ENCODE measurements at regions not wholly inside any gene's neighbourhood (a gene's known extent, or its start where the extent isn't known, plus 50 kb on each side); places are given as distances from the start of the nearest gene placed in this dataset.

DNA sequence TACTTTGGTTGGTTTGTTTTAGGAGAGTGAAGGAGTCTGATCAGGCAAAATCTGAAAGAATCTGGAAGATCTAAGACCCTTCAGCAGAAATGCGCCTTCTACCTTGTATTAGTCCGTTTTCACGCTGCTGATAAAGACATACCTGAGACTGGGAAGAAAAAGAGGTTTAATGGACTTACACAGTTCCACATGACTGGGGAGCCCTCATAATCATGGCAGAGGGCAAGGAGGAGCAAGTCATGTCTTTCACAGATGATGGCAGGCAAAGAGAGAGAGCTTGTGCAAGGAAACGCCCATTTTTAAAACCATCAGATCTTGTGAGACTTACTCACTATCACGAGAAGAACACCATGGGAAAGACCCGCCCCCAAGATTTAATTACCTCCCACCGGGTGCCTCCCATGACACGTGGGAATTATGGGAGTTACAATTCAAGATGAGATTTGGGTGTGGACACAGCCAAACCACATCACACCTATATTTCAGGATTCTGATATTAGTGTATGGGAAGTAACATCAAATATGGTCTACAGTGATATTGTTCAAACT lies 99.3 kb downstream of the GLUL start:
- DNase-seq, result no peak

DNA sequence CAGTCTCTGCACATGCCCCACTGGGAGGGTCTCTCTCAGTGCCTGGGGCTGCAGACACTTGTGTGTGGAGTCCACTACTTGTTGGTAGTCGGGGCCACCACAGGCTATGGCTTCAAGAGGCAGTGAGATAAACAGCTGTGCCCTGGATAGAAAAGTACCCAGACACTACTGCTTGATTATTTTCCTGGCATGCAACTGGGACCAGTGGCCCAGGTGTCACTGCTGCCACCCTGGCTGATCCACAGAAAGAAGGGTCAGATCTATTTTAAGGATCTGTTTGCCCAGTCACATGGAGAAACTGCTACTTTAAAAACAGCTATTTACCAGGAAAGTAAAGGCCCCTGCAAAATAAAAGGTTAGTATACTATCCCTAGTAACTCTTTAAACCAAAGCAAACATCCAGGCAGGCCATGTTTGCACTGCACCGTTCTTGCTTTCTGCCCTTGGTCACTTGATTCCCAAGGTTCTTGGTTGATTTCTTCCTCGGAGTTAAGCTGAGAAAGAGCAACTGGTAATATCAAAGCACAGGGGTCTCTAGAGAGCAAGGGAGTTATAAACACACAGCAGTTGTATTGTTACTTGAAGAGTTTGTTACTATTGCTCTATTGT lies 99.9 kb downstream of the GLUL start:
- no peak for DNase-seq

DNA sequence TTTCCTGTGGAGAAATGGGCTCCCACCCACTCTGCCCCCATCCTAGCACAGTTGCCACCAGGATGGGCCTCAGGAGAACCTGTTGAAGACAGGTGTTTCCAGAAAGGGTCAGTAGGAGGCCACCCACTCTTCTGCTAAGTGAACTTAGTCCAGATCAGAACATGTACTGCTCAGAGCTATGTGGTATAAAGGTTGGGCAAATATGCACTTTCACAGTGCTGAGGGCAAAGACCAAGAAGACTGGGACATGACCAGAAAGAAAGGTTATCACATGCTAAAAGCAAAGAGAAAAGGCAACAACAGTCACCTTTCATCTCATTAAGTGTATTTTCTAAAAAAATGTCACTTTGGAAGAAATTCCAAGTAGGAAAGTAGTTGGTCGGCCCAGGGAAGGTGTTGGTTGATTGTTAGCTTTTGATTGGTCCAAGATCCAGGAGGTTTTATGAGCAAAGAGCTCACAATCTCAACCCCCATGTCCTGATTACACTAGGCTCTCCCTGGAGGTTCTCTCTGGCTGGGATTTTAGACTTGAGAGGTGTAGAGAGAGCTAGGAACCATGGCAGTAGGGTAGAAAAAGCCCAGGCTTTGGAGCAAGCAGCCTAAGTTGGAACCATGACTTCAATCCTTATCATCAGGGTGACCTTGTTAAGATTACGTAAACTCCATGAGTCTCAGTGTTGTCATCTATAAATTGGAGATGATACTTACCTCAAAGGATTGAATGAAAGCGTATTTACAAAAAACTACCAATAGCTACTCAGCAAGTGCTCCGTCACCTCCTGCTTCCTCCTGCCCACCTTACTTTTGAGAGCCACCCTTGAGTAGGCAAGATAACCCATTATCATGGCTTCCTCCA lies 102.6 kb downstream of the GLUL start:
- DNase-seq, result no peak

DNA sequence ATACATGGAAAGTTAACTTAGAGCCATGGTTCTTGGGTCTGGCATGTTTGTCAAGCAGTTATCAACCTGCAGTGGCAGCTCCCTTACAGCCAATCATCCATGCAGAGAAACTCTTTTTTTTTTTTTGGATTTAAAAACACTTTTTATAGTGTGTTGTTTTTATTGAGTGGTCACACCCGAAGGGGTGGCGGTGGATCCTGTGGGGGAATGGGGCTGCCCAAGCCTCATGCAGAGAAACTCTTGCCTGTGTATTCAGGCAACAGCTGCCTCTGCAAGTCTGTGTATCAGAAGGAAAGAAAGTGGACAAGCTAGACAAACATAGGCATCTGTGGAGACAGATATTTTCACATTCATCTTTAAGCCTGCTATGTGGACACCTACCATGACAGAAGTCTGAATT lies 104.8 kb downstream of the GLUL start:
- DNase-seq, result no peak

DNA sequence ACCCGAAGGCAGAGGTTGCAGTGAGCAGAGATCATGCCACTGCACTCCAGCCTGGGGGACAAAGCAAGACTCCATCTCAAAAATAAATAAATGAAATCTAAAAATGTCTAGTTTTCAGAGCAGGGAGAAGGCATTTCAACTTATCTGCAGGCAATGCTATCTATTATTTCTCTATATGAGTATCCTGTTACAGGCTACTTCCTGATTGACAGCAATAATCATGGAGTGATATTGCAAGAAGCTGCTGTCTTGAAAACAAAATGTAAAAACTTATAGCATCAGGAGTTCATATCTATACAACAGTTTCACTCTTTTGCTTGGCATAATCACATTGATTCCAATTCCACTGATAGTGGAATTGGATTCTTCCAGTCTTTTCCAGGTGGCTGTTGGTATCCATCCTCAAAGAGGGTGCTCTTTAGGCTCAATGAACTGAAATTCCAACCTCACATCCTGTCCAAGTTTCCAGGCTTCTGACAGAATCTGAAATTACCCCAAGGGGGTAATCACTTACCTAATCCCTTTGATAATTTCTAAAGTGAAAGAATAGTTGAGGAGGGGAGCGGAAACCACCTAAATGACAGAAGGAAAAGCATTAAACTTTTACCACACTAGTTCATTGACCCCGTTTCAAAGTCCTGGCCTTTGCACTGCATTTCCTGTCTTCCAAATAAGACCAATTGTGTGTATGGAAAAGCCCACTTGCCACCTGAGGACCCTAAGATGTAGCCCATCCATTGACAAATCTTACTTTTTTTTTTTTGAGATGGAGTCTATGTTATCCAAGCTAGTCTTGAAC lies 107.6 kb downstream of the GLUL start:
- DNase-seq, result no peak

DNA sequence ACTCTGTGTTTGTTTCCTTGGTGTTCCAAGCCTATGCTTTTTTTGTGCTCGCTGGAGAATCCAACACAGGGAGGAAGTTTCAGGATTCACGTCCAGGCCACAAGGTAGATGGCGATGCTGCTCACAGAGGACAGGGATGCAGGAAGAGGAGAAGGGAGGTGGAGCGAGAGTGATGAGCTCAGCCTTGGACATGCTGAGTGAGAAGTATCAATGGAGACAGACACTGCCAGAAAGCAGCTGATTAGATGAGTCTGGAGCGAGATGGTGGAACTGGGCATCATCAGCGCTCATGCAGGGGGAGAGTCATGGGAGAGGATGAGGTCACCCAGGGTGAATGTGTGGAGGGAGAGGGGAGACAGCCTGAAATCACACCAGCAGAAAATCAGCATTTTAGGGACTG lies 110.0 kb downstream of the GLUL start:
- no peak for DNase-seq

DNA sequence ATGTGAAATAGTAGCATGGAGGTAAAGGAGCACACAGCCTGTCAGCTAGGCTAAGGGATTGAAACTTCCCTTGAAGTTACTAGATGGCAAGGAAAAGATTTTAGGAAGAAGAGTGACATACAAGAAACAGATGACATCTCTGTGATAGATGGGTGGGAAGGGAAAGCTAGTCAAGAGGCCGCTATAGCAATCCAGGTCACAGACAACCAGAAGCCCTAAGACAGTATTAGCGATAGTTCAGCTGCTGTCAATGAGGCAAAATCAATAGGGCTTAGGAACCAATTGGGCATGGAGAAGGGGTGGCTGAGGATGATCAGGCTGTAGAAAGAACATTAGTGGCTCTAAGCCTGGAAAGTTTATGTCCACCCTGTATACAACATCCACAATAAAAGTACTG lies 111.1 kb downstream of the GLUL start:
- DNase-seq, result no peak

DNA sequence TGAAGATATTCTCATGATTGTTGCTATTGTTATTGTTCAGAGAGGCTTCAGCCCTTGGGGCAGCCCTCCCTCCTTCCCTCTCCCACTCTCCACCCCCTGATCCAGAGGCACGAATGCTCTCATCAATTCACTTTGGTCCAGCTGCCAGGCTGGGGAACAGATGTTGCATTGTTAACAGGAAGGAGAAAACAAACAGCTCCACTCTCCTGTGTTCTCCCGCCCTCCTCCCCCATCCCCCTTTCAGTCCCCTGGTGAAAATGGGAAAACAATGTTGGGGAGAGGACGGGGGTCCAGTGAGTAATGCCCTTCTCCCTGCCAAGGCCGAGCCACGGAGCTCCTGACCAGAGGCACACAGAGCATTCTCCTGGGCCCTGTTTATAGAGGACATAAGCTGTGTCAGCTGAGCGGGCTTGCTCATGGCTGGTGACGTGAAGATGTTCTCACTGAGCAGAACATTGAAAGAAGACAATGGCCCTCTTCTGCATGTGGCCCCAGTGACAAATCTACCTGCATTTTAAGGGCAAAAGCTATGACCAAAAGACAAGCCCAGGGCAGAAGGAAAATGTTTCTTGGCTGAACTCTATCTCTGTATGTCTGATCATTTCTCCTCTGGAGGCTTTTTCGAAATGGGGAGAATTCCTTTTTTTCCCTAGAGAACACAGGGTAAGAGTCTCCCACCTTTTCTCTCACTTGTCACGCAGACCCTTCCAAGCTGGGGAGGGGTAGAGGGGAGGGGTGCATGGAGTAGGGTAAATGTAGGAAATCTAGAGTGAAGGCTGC lies 111.7 kb downstream of the GLUL start:
- DNase-seq, result no peak

DNA sequence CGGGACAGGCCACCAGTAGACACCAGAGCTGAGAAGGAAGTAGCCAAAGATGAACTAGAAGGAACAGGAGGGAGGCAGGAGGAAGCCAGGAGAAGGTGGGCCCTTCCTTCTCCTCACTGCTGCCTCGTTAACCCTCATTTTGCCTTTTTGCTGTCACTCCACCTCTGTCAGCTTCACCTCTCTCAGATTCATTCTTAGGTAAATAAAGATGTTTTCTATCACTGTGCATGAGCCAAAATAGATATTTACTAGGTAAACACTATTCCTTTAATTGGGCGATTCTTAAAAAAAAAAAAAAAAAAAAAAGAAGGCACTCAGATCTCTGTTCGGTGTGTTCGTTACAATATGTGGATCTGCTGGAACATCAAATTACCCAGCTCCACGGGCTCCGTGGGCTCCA lies 112.3 kb downstream of the GLUL start:
- DNase-seq, result no peak

DNA sequence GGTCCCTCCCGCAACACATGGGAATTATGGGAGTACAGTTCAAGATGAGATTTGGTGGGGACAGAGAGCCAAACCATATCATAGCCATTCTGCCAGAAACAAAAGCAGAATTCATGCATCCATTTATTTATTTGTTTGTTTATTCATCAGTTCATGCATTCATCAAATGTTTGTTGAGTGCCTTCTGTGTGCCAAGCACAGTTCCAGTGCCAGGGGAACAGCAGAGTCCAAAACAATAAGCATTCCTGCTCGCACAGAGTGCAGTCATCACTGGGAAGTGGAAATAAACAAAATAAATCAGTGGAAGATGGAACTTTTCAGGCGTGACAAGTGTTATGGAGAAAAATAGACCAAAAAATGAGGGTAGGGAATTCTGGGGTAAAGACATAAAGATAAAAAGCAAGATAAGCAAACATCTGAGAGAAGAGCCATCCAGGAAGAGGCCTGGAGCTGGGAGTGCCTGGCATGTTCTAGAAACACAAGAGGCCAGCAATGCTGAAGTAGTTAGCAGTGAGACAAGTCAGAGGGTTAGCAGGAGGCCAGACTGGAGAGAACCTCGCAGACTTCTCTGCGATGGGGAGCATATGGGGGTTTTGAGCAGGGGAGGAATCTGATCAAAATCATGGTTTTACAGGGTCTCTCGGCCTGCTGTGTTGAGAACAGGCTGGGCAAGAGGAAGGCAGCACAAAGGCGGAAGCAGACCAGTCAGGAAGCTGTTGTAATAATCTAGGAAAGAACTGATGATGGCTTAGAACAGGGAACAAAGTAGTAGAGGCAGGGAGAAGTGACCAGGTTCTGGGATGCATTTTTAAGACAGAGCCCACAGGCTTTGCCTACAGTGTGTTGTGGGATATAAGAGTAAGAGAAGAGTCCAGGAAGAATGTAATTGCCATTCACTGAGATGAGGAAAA lies 113.2 kb downstream of the GLUL start:
- no peak for DNase-seq

DNA sequence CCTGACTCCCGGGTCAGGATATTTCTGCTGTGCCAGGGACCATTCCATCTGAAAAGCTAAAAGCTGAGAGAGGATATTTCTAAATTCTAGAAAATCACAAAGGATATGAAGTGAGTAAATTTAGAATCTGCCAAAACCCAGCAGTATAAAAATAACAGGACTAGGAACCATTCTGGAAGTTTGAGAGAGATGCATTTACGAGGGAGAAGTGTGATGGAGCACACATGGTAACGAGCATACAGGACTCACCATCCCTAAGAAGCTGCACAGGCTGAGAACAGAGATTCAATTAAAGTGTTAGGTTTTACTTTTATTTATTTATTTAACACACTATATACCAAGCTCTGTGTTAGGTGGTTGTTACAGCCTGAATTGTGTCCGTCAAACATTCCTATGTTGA lies 116.3 kb downstream of the GLUL start:
- no peak for DNase-seq

DNA sequence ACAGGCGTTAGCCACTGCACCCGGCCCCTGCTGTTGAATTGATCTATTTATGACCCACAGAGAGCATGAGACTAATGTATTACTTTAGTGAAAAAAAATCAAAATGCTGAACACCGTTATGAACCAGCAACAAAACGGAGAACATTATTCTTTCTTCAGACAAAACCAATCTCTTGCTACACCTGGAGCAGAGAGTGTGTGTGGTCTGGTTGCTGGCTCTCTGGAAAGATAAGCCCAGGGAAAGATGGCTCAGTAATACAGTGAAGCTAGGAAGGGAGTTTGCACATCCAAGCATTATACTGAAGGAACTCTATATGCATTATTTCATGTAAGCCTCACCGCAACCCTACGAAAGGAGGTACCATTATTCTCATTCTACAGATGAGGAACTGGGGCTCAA lies 117.0 kb downstream of the GLUL start:
- no peak for DNase-seq

DNA sequence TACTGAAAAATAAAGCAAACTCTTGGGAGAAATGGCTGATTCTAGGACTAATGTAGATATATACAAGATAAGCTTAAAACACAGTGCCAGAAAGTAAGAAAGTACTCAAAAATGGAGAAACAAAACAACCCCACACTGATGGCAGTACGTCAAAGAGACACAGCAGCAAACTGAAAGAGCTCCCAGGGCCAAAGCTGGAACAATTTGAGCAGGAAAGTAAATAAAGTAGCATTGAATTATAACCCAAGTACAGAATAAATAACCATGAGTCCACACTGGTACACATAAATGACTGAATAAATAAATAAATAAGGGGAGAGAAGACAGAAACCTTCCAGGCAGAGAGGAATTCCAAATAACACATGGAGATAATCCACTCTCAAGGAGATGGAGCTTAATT lies 120.9 kb downstream of the GLUL start:
- no peak for DNase-seq

DNA sequence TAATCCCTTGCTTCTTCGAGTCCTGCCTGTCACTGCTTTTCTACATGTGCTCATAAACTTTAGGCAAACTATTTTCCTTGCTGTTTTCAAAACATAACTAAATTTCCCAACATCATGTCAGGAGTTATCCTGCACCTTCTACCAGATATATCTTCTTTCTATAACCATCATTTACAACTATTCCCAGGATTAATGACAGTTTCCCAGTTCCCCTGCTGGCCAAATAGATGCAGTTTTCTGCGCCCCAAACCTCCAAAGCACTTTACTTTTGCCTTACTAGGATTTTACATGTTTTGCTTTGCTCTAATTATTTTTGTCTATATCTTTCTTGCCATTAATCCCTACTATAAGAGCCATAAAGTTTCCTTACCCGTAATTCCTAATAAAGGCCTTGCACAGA lies 122.5 kb downstream of the GLUL start:
- DNase-seq, result no peak

DNA sequence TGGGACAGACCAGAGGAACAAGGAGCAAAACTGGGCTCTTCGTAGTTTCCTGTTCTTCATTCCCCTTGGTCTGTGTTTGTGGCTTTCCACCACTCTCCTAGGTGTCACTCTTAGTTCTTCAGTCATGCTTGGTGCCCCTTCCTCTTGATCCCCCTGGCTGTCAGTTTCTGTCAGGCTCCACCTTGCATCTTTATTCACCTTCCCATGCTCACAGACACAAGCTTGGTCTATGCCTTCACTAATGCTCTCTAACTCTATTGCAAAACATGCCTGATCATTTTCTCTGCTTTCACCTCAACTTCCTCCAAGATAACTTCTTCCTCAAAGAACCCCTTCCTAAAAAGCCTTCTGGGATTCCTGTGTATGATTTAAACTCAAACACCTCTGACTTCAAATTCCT lies 122.9 kb downstream of the GLUL start:
- DNase-seq, result no peak

DNA sequence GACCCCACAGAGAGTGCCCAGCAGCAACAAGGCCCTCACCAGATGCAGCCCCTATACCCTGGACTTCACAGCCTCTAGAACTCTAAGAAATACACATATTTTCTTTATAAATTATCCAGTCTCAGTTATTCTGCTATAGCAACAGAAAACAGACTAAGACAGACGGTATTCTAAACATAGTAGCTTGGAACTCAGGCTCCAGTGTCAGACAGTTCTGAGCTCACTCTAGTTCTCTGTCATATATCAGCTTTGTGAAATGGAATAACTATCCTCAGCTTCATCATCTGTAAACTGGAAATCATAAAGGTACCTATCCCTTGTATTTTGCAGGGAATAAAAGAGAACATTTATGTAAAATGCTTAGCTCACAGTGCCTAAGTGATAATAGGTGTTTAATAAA lies 127.4 kb downstream of the GLUL start:
- DNase-seq, result no peak

DNA sequence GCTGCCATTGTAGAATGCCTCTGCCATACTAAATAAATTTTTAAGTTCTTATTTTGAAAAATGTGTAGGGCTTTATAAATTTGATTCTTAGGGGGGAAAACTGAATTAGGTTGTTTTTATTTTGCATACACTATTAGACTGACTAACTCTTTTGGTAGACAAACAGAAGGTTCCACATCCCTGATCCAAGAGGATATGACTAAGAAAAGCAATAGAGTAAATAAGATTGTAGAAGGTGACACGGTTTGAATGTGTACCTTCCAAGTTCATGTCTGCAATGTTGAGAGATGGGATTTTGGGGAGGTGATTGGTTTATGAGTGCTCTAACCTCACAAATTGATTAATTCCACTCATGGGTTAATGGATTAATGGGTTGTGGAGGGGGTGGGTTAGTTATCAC lies 127.9 kb downstream of the GLUL start:
- DNase-seq, result no peak

DNA sequence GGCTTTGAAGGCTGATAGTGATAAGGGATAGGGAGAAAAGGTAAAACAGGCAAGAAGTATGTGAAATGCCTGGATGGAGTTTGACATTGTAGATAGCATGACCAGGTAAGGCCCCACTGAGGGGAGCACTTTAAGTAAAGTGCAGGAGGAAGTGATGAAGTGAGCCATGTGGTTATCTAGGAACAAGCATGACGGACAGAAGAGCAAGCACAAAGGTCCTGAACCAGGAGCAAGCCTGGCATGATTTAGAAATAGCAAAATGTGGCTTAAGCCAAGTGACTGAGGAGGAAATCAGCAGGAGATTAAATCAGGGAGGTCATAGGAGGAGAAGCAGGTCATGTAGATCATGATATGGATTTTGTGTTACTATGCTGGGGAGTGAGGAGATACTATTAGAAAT lies 129.2 kb downstream of the GLUL start:
- DNase-seq, result no peak

DNA sequence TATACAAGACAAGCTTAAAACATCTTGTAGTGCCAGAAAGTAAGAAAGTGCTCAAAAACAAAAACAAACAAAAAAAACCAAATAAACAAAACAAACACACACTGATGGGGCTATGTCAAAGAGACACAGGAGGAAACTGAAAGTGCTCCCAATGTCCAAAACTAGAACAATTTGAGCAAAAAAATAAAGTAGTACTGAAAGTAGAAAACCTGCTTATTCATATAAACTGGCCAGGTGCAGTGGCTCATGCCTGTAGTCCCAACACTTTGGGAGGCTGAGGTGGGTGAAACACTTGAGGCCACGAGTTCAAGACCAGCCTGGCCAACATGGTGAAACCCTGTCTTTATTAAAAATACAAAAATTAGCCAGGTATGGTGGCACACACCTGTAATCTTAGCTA lies 129.9 kb downstream of the GLUL start:
- no peak for DNase-seq

DNA sequence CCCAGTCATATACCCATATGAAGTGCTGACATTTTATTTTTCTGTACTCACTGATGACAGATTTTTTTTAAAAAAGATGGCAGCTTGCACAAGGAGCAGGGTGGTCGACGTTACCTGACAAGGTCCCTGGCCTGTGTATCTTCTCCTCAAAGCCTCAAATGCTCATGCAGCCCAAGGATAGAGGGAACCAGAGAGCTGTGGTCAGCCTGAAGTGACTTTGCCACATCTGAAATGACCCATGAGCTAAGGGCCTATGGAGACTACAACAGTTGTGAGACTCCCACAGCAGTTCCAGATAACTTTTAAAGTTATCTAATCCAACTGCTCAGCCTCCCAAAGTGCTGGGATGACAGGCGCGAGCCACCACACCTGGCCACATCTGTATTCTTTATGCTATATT lies 131.1 kb downstream of the GLUL start:
- no peak for DNase-seq

DNA sequence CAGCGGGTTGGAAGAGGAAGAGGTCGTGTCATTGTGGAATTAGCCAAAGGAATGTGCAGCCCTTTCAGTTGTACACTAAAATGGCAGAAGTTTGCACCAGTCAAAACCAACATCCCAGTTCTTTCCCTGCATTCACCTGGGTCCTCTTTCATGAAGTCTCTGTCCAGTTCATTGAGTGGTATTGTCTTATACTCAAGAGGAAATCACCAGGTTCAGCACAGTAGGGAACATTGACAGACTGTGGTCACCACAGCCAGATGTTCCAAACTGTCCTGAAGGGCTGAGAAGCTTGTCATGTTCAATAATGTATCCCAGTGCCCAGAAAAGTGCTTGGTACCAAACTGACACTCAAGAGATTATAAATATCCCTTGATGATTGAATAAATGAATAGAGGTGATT lies 131.6 kb downstream of the GLUL start:
- DNase-seq, result no peak

Data from CD4-positive, alpha-beta T cell treated with Interleukin-12 subunit alpha and Interleukin-12 subunit beta, for 1 hour (primary cell).